GM12873 (cell line): ENCODE measurements at regions not wholly inside any gene's neighbourhood (a gene's known extent, or its start where the extent isn't known, plus 50 kb on each side); places are given as distances from the start of the nearest gene placed in this dataset.

Experiments
- CTCF ChIP-seq: IDR thresholded peaks from 2 replicates; pipeline ENCODE4 v1.5.1; 2012; ENCODE audit warnings: low read depth, mild to moderate bottlenecking, moderate library complexity, low read length, control low read depth; ENCODE audit not compliant: insufficient read depth; ENCODE audit errors: missing control alignments

- no peak for TF ChIP-seq CTCF
These were observed 1495.5 kb upstream of the ADGRL3 start for GRCh38 chr4:59704616-59705015.

- no peak for TF ChIP-seq CTCF
These were observed 1487.7 kb upstream of the ADGRL3 start for GRCh38 chr4:59712470-59712869.

GRCh38 chr4:59727745-59728144, 1472.4 kb upstream of the ADGRL3 start:
- TF ChIP-seq CTCF: no peak

GRCh38 chr4:59728496-59728895, 1471.6 kb upstream of the ADGRL3 start:
- TF ChIP-seq CTCF: no peak

GRCh38 chr4:59729321-59729720, 1470.8 kb upstream of the ADGRL3 start:
- no peak for TF ChIP-seq CTCF

GRCh38 chr4:59748433-59748832, 1451.7 kb upstream of the ADGRL3 start:
- TF ChIP-seq CTCF: no peak

- TF ChIP-seq CTCF: no peak
These were observed 1440.9 kb upstream of the ADGRL3 start for GRCh38 chr4:59759082-59759825.
